GM18498 (cell line): ENCODE measurements at regions not wholly inside any gene's neighbourhood (a gene's known extent, or its start where the extent isn't known, plus 50 kb on each side); places are given as distances from the start of the nearest gene placed in this dataset.
A peak's percentile ranks its signal among the peaks of the same experiment; 100 is the strongest.
"Not testable (repeated sequence)": the region's sequence is repeated elsewhere in the genome, so short reads cannot be mapped to it uniquely, and the experiment has no call there.

ENCODE experiments used
- ATAC-seq: cut with Tn5 transposase; IDR thresholded peaks from one replicate; pipeline ENCODE4 v1.9.1; 2021; ENCODE audit warnings: mild to moderate bottlenecking, moderate library complexity; ENCODE audit not compliant: unreplicated experiment

GRCh38 chr18:46224181-46224775 is 120.1 kb downstream of the HAUS1 start:
- ATAC-seq, result no peak

DNA sequence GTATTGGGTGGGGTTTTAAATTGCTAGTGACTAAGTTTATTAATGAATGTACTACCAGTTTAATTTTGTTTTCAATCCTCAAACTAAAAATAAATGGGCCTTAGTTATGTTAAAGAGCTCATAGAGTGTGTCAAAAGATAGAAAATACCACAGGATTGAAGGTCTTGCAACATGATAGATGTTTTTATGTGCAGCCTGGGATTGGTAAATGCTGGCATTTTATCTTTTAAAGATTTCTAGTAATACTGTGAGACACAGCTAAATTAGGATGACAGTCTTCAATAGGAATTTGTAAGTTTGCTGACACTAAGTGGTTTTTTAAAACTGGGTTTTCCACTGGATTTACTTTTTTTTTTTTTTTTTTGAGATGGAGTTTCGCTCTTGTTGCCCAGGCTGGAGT is 122.3 kb downstream of the HAUS1 start:
- ATAC-seq, result no peak

- ATAC-seq, result not testable (repeated sequence)
Observed at GRCh38 chr18:46229641-46230040, 125.5 kb downstream of the HAUS1 start.

GRCh38 chr18:46236156-46236555 is 132.0 kb downstream of the HAUS1 start:
- ATAC-seq, result no peak

GRCh38 chr18:46237891-46238290 is 133.7 kb downstream of the HAUS1 start:
- ATAC-seq, result no peak

GRCh38 chr18:46239549-46239948 is 135.4 kb downstream of the HAUS1 start:
- no peak for ATAC-seq

GRCh38 chr18:46239998-46240397 is 135.8 kb downstream of the HAUS1 start:
- no peak for ATAC-seq

GRCh38 chr18:46241393-46241792 is 137.2 kb downstream of the HAUS1 start:
- ATAC-seq, result not testable (repeated sequence)

- no peak for ATAC-seq
Observed at GRCh38 chr18:46242183-46242582, 138.0 kb downstream of the HAUS1 start.

DNA sequence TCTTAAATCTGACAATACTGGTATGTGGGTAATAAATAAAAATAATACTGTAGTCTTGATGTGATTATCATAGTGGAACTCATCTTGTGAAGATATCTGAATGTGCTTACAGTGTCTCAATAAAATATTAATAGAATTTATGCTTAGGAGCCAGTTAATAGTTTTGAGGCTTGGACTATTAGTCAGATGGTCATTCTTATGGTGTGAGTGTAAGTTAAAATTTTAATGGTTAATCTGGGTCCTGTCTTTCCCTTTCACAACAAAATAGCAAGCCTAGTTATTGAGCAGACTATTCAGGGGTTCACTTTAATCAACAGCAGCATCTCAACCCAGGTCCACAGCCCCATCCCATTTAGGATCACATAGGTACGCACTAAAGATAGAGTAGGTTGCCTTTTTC is 138.9 kb downstream of the HAUS1 start:
- ATAC-seq, result no peak

DNA sequence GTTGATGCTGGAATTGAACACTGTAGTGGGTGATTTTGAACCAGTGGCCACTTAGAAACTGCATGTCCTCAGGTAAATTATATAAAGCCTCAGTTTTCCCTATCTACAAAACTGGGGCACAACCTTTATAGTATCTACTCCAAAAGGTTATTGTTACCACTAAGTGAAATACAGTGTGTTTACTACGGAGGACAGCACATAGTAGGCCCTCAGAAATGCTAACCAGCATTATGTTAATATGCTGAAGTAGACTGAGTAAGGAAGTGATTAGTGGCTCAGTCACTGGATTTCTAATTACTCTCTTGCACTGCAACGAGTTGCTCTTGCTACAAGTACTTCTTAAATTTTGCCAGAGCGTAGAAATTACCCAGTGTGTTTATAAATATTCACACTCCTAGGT is 139.5 kb downstream of the HAUS1 start:
- no peak for ATAC-seq

GRCh38 chr18:46246101-46246500 is 141.9 kb downstream of the HAUS1 start:
- no peak for ATAC-seq

GRCh38 chr18:46247942-46248341 is 143.8 kb downstream of the HAUS1 start:
- no peak for ATAC-seq

DNA sequence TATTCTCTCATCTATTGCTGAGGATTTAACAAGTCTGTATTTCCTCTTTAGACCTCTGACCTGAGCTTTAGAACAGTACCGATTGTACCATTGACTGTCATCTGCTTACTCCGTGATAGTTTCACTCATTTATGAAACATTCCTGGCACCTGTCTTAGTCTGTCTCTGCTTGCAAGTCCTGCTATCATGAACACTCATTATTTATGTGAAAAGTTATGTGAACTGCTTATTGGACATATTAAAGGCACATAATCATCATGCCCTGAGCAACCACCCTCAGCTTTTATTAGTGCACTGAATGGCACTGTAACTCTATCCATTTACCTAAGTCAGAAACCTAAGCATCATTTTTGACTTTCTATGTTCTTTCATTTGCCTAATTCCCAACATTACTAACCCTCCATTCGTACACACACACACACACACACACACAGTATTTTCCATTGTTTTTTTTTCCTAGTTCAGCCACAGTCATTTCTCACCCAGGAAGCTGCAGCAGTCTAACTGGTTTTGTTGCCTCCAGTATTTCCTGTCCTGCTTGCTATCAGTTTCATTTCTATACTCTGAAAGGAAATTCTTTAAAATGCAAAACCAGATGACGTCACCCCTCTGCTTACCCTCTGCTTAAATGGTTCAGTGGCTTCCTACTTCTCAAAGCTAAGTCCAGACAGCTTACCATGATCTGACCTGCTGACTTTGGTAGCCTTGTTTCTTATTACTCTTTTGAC is 146.1 kb downstream of the HAUS1 start:
- peak; percentile 98 for ATAC-seq

GRCh38 chr18:46250812-46251173 is 146.6 kb downstream of the HAUS1 start:
- peak; percentile 29 for ATAC-seq

GRCh38 chr18:46252759-46253158 is 148.6 kb downstream of the HAUS1 start:
- no peak for ATAC-seq

DNA sequence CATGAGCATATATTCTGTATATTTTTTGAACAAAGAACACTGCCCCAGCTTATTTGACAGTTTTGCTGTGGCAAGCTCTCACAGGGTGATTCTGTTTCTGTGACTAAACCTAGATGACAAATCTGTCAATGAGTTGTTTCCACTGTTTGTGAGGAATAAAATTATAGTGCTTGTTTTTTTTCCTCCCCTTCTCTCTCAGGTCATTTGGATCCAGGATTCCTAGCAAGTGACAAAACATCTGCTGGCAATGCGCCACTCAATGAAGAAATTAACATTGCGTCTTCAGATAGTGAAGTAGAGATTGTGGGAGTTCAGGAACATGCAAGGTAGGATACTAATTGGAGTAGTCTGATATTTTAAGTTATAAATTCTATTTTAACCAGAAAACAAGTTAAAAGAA is 149.3 kb downstream of the HAUS1 start:
- no peak for ATAC-seq

GRCh38 chr18:46256078-46256477 is 151.9 kb downstream of the HAUS1 start:
- ATAC-seq, result no peak

DNA sequence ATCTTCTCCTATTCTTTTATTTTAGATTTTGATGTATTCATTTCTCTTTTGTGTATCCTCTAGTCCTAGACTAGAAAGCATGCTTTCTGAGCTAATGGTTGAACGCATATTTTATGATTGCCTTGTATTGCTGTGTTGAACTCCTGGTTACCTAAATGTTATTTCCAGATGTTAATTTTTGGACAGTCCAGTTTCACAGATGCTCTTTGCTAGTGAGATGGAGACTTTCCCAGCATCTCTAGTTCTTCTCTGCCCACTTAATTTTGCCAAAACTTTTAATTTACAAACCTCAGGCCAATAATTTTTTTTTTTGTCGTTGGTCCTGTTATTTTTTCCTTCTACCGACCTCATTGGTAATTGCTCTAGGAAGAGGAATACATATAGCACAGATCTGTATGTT is 153.2 kb downstream of the HAUS1 start:
- no peak for ATAC-seq

GRCh38 chr18:46260016-46260878 is 156.1 kb downstream of the HAUS1 start:
- ATAC-seq, result no peak

GRCh38 chr18:46260879-46261143 is 156.6 kb downstream of the HAUS1 start:
- ATAC-seq, result no peak

- no peak for ATAC-seq
Observed at GRCh38 chr18:46261799-46262198, 157.6 kb downstream of the HAUS1 start.
